C1 segment of cervical spinal cord (tissue), 14 donors: ENCODE measurements at regions not wholly inside any gene's neighbourhood (a gene's known extent, or its start where the extent isn't known, plus 50 kb on each side); places are given as distances from the start of the nearest gene placed in this dataset.

Source experiments
- DNase-seq, 14 donors: peaks; one replicate each; lab custom pipeline; 2025; lab: John Stamatoyannopoulos, UW

- no peak for DNase-seq
Measured at GRCh38 chr7:88431882-88432281, 125.2 kb upstream of the STEAP4 start.

- no peak for DNase-seq
Measured at GRCh38 chr7:88429382-88429781, 122.7 kb upstream of the STEAP4 start.

- no peak for DNase-seq
Measured at GRCh38 chr7:88402529-88402928, 95.8 kb upstream of the STEAP4 start.

GRCh38 chr7:88401009-88401623, 94.4 kb upstream of the STEAP4 start:
- no peak for DNase-seq

GRCh38 chr7:88399696-88400240, 93.1 kb upstream of the STEAP4 start:
- DNase-seq = no peak

GRCh38 chr7:88399036-88399435, 92.3 kb upstream of the STEAP4 start:
- no peak for DNase-seq

- DNase-seq = no peak
Measured at GRCh38 chr7:88398459-88398858, 91.8 kb upstream of the STEAP4 start.

- no peak for DNase-seq
Measured at GRCh38 chr7:88396948-88397322, 90.2 kb upstream of the STEAP4 start.

GRCh38 chr7:88396295-88396947, 89.7 kb upstream of the STEAP4 start:
- DNase-seq = no peak

- DNase-seq = no peak
Measured at GRCh38 chr7:88395715-88396114, 89.0 kb upstream of the STEAP4 start.

- no peak for DNase-seq
Measured at GRCh38 chr7:88391247-88391646, 84.6 kb upstream of the STEAP4 start.

- no peak for DNase-seq
Measured at GRCh38 chr7:88387368-88387767, 80.7 kb upstream of the STEAP4 start.

GRCh38 chr7:88386665-88387156, 80.0 kb upstream of the STEAP4 start:
- DNase-seq = no peak

GRCh38 chr7:88377434-88377833, 70.7 kb upstream of the STEAP4 start:
- no peak for DNase-seq

GRCh38 chr7:88368686-88369085, 62.0 kb upstream of the STEAP4 start:
- no peak for DNase-seq

GRCh38 chr7:88366845-88367244, 60.2 kb upstream of the STEAP4 start:
- DNase-seq = no peak

- no peak for DNase-seq
Measured at GRCh38 chr7:88363869-88364268, 57.2 kb upstream of the STEAP4 start.

GRCh38 chr7:88363249-88363648, 56.6 kb upstream of the STEAP4 start:
- no peak for DNase-seq

GRCh38 chr7:88361357-88361756, 54.7 kb upstream of the STEAP4 start:
- no peak for DNase-seq

- DNase-seq = no peak
Measured at GRCh38 chr7:88358881-88359280, 52.2 kb upstream of the STEAP4 start.

- DNase-seq = no peak
Measured at GRCh38 chr7:88358526-88358838, 51.8 kb upstream of the STEAP4 start.

- DNase-seq = no peak
Measured at GRCh38 chr7:88357781-88358525, 51.3 kb upstream of the STEAP4 start.

- DNase-seq = no peak
Measured at GRCh38 chr7:88357294-88357693, 50.6 kb upstream of the STEAP4 start.
